ENCODE measurements at regions not wholly inside any gene's neighbourhood (a gene's known extent, or its start where the extent isn't known, plus 50 kb on each side); places are given as distances from the start of the nearest gene placed in this dataset.

DNA sequence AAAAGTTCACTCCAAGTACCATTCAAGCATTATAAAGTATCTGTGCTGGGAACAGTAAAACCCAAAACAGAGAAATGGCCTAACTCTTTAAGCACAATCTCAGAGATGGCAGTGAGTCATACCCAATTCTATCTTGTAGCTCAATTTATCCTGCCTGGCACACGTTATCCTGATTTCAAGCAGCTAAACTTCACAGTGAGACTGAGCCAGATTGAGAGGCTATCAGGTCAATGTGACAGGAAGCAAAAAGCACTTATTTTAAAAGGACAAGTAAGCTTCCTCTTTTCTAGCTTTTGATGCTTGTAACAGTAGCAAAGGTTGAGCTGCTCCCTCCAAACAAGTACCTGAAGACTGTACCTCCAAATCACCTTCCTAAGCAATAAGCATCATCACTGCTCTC, 324.9 kb downstream of the NAF1 start:
- TF ChIP-seq POLR2AphosphoS5 (IDR thresholded peaks at IDR 0.05; ENCODE audit: low read depth, low read length) = no peak
- no peak for TF ChIP-seq YY1 (IDR thresholded peaks at IDR 0.05; ENCODE audit: low read depth, low read length)
- TF ChIP-seq TAF1 (IDR thresholded peaks at IDR 0.05; ENCODE audit: low read depth, low read length) = no peak
- no peak for TF ChIP-seq TBP (IDR thresholded peaks at IDR 0.05; ENCODE audit: low read depth, low read length)
- TF ChIP-seq EZH2 (IDR thresholded peaks at IDR 0.05; ENCODE audit: low read depth, low read length, severe bottlenecking) = no peak
- TF ChIP-seq, protein P1, sequence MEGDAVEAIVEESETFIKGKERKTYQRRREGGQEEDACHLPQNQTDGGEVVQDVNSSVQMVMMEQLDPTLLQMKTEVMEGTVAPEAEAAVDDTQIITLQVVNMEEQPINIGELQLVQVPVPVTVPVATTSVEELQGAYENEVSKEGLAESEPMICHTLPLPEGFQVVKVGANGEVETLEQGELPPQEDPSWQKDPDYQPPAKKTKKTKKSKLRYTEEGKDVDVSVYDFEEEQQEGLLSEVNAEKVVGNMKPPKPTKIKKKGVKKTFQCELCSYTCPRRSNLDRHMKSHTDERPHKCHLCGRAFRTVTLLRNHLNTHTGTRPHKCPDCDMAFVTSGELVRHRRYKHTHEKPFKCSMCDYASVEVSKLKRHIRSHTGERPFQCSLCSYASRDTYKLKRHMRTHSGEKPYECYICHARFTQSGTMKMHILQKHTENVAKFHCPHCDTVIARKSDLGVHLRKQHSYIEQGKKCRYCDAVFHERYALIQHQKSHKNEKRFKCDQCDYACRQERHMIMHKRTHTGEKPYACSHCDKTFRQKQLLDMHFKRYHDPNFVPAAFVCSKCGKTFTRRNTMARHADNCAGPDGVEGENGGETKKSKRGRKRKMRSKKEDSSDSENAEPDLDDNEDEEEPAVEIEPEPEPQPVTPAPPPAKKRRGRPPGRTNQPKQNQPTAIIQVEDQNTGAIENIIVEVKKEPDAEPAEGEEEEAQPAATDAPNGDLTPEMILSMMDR (IDR thresholded peaks at IDR 0.05; ENCODE audit: control extremely low read depth in 1 of 3, insufficient read depth in 1 of 3, low read depth in 1 of 3, low read length in 3 of 3) = no peak
- no peak for TF ChIP-seq NANOG (IDR thresholded peaks at IDR 0.05; ENCODE audit: insufficient read depth, low read depth, low read length, poor library complexity, severe bottlenecking)
- TF ChIP-seq EGR1 (IDR thresholded peaks at IDR 0.05; ENCODE audit: borderline replicate concordance, low read depth, low read length) = no peak
- TF ChIP-seq RBBP5 (IDR thresholded peaks at IDR 0.05; ENCODE audit: borderline replicate concordance, low read depth, low read length) = no peak
- TF ChIP-seq CEBPB (IDR thresholded peaks at IDR 0.05; ENCODE audit: low read depth, low read length) = no peak
- no peak for TF ChIP-seq SRF (IDR thresholded peaks at IDR 0.05; ENCODE audit: low read depth, low read length)
- TF ChIP-seq POLR2A (IDR thresholded peaks at IDR 0.05; ENCODE audit: control extremely low read depth in 1 of 2, low read depth in 2 of 2, low read length in 2 of 2) = no peak
- no peak for TF ChIP-seq CHD2 (IDR thresholded peaks at IDR 0.05; ENCODE audit: low read length)

Data from H1 (cell line).